ENCODE measurements at regions not wholly inside any gene's neighbourhood (a gene's known extent, or its start where the extent isn't known, plus 50 kb on each side); places are given as distances from the start of the nearest gene placed in this dataset.

DNA sequence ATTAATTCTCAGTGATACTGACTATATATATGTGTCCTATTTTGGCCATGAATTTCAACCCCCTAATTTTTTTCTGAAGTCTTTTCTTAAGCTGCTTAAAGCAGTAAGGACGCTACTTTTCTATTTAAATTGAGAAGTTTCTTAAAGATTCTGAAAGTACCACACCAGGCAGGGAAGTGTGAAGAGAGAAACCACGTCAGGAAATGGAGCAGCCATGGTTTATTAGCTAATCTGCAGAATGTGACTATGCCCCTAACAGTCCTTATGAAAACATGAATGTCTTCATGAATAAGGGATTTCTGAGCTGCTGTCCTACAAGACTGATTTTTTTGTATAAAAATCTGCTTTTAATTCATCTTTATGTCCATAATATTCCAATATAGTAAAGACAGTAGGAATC, 1724.3 kb upstream of the C9orf72 start (continued):
- TF ChIP-seq, protein P1, sequence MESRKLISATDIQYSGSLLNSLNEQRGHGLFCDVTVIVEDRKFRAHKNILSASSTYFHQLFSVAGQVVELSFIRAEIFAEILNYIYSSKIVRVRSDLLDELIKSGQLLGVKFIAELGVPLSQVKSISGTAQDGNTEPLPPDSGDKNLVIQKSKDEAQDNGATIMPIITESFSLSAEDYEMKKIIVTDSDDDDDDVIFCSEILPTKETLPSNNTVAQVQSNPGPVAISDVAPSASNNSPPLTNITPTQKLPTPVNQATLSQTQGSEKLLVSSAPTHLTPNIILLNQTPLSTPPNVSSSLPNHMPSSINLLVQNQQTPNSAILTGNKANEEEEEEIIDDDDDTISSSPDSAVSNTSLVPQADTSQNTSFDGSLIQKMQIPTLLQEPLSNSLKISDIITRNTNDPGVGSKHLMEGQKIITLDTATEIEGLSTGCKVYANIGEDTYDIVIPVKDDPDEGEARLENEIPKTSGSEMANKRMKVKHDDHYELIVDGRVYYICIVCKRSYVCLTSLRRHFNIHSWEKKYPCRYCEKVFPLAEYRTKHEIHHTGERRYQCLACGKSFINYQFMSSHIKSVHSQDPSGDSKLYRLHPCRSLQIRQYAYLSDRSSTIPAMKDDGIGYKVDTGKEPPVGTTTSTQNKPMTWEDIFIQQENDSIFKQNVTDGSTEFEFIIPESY (IDR thresholded peaks at IDR 0.05; ENCODE audit: extremely low read depth, insufficient replicate concordance, low read length), result no peak

- H3K4me2 ChIP-seq (ENCODE audit: low read length), result no peak overlapping the region
- ChIA-PET RAD21 (ENCODE audit: low non-redundant PET in 1 of 2, low total read pairs in 2 of 2, uncharacterized antibody in 2 of 2, unreplicated experiment in 2 of 2) (no interaction called here), POLR2A (no interaction called here), CTCF (no interaction called here)
- H3K27me3 ChIP-seq (ENCODE audit: insufficient read depth, low read length), result no peaks in the 10 kb centered on the region
- TF ChIP-seq TCF7L2 (IDR thresholded peaks at IDR 0.05; ENCODE audit: borderline replicate concordance, extremely low read depth, insufficient read depth, insufficient read length) (no peak), ZNF274 (IDR thresholded peaks at IDR 0.05; ENCODE audit: low read depth, low read length) (no peak), ELF1 (IDR thresholded peaks at IDR 0.05; ENCODE audit: borderline replicate concordance, low read depth) (no peak), EGR1 (IDR thresholded peaks at IDR 0.05; ENCODE audit: low read depth) (no peak), YY1 (IDR thresholded peaks at IDR 0.05; ENCODE audit: extremely low read depth, insufficient replicate concordance, low read depth, low read length) (no peak), ZFX (IDR thresholded peaks at IDR 0.05) (no peak), FOSL1 (IDR thresholded peaks at IDR 0.05; ENCODE audit: low read depth) (no peak), JUND (IDR thresholded peaks at IDR 0.05) (no peak)
- TF ChIP-seq, protein P1 (IDR thresholded peaks at IDR 0.05; ENCODE audit: extremely low read depth, insufficient replicate concordance, low read length), result no peak
- H3K79me2 ChIP-seq (ENCODE audit: insufficient read depth, low read length), result no peaks in the 10 kb centered on the region
- no peaks in the 10 kb centered on the region for H3K9me2 ChIP-seq (ENCODE audit: insufficient read depth)
- no peak overlapping the region for H3K9ac ChIP-seq (ENCODE audit: low read length)
- no peaks in the 10 kb centered on the region for H3K4me1 ChIP-seq (ENCODE audit: control insufficient read depth in 1 of 2, insufficient read depth in 2 of 2, low read length in 2 of 2)
- no TSS peak for BruUV-seq (replicated peaks)
- ATAC-seq (no peak), DNase-seq (ENCODE audit: low read depth, low spot score) (no peak)
- no peak overlapping the region for H3K27ac ChIP-seq (ENCODE audit: low read depth, low read length)
- H3K9me3 ChIP-seq (ENCODE audit: control insufficient read depth in 1 of 2, insufficient read depth in 1 of 2, low read depth in 1 of 2, low read length in 2 of 2), result no peaks in the 10 kb centered on the region
- no peak overlapping the region for H3K4me3 ChIP-seq (replicated peaks in 1 of 2; ENCODE audit: low read depth in 1 of 2, low read length in 2 of 2)
- no peaks in the 10 kb centered on the region for H3K36me3 ChIP-seq (ENCODE audit: control insufficient read depth in 1 of 2, insufficient read depth in 2 of 2, low read length in 2 of 2)
- H2AFZ ChIP-seq (ENCODE audit: low read depth, low read length, poor library complexity, severe bottlenecking), result no peak overlapping the region
- intact Hi-C loops (cut with micrococcal nuclease), result no loop called here
- H4K20me1 ChIP-seq (ENCODE audit: insufficient read depth), result no peaks in the 10 kb centered on the region
Measured at GRCh38 chr9:29311221-29311620, 1737.9 kb upstream of the C9orf72 start.
